PFSK-1 (cell line): ENCODE measurements at regions not wholly inside any gene's neighbourhood (a gene's known extent, or its start where the extent isn't known, plus 50 kb on each side); places are given as distances from the start of the nearest gene placed in this dataset.

Experiments
- POLR2AphosphoS5 ChIP-seq: IDR thresholded peaks from 2 replicates; pipeline ENCODE4 v1.6.1; 2012; ENCODE audit warnings: low read depth, mild to moderate bottlenecking, control low read depth, low read length, moderate library complexity
- SIN3A ChIP-seq: IDR thresholded peaks from 2 replicates; pipeline ENCODE4 v1.6.1; 2012; ENCODE audit warnings: mild to moderate bottlenecking, low read length, moderate library complexity, borderline replicate concordance; ENCODE audit not compliant: insufficient read depth
- TF ChIP-seq, protein P1 (sequence below), 2 experiments: IDR thresholded peaks; 2 replicates each; pipeline versions ENCODE4 v1.6.1 to v1.8.0; 2011 to 2012; ENCODE audit warnings: low read depth in 2 of 2, low read length in 2 of 2, control low read depth in 1 of 2, inconsistent platforms in 1 of 2, mild to moderate bottlenecking in 1 of 2, moderate library complexity in 1 of 2; ENCODE audit not compliant: insufficient read depth in 1 of 2

GRCh38 chr10:6979371-6979770 is 399.3 kb upstream of the PRKCQ start:
- TF ChIP-seq SIN3A = no peak
- TF ChIP-seq POLR2AphosphoS5 = no peak
- TF ChIP-seq, protein P1, sequence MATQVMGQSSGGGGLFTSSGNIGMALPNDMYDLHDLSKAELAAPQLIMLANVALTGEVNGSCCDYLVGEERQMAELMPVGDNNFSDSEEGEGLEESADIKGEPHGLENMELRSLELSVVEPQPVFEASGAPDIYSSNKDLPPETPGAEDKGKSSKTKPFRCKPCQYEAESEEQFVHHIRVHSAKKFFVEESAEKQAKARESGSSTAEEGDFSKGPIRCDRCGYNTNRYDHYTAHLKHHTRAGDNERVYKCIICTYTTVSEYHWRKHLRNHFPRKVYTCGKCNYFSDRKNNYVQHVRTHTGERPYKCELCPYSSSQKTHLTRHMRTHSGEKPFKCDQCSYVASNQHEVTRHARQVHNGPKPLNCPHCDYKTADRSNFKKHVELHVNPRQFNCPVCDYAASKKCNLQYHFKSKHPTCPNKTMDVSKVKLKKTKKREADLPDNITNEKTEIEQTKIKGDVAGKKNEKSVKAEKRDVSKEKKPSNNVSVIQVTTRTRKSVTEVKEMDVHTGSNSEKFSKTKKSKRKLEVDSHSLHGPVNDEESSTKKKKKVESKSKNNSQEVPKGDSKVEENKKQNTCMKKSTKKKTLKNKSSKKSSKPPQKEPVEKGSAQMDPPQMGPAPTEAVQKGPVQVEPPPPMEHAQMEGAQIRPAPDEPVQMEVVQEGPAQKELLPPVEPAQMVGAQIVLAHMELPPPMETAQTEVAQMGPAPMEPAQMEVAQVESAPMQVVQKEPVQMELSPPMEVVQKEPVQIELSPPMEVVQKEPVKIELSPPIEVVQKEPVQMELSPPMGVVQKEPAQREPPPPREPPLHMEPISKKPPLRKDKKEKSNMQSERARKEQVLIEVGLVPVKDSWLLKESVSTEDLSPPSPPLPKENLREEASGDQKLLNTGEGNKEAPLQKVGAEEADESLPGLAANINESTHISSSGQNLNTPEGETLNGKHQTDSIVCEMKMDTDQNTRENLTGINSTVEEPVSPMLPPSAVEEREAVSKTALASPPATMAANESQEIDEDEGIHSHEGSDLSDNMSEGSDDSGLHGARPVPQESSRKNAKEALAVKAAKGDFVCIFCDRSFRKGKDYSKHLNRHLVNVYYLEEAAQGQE (IDR thresholded peaks at IDR 0.05; ENCODE audit: insufficient read depth in 1 of 2, low read depth in 2 of 2, low read length in 2 of 2) = no peak
